ENCODE measurements at regions not wholly inside any gene's neighbourhood (a gene's known extent, or its start where the extent isn't known, plus 50 kb on each side); places are given as distances from the start of the nearest gene placed in this dataset.

- no peak for TF ChIP-seq USF1 (CRISPR knock-in tag; IDR thresholded peaks at IDR 0.05)
Measured at GRCh38 chr1:67955591-67955990, 94.8 kb downstream of the DIRAS3 start (continued).

GRCh38 chr1:67953301-67953700 lies 97.1 kb downstream of the DIRAS3 start:
- Mint-ChIP-seq H3K27me3 (ENCODE audit: low read depth) (no peaks in the 10 kb centered on the region), H3K4me1 (no peaks in the 10 kb centered on the region), H3K4me3 (no peak overlapping the region), H3K27ac (no peak overlapping the region), H3K9me3 (no peaks in the 10 kb centered on the region), H3K36me3 (no peaks in the 10 kb centered on the region)
- CTCF ChIA-PET = no interaction called here
- TF ChIP-seq SP1 (CRISPR knock-in tag; conservative IDR thresholded peaks at IDR 0.05) (no peak), NFYB (CRISPR knock-in tag; conservative IDR thresholded peaks at IDR 0.05; ENCODE audit: low read depth) (no peak), ATF2 (CRISPR knock-in tag; IDR thresholded peaks at IDR 0.05; ENCODE audit: borderline replicate concordance, low read depth) (no peak), NR3C1 (CRISPR knock-in tag; conservative IDR thresholded peaks at IDR 0.05; ENCODE audit: low read depth) (no peak), ZSCAN18 (CRISPR knock-in tag; IDR thresholded peaks at IDR 0.05) (no peak)
- no peak for ATAC-seq
- POLR2A ChIA-PET = no interaction called here
- no peak for DNase-seq (ENCODE audit: low spot score)

GRCh38 chr1:67952071-67952470 lies 98.4 kb downstream of the DIRAS3 start:
- H3K4me1 Mint-ChIP-seq = no peaks in the 10 kb centered on the region
- TF ChIP-seq E2F4 (CRISPR knock-in tag; IDR thresholded peaks at IDR 0.05; ENCODE audit: borderline replicate concordance, low read depth) (no peak), ZNF219 (CRISPR knock-in tag; IDR thresholded peaks at IDR 0.05; ENCODE audit: borderline replicate concordance) (no peak), PRRX2 (CRISPR knock-in tag; IDR thresholded peaks at IDR 0.05) (no peak), ATF1 (CRISPR knock-in tag; IDR thresholded peaks at IDR 0.05) (no peak), ZMAT4 (CRISPR knock-in tag; IDR thresholded peaks at IDR 0.05) (no peak), FOXP1 (CRISPR knock-in tag; IDR thresholded peaks at IDR 0.05; ENCODE audit: borderline replicate concordance) (no peak), MYBL2 (CRISPR knock-in tag; IDR thresholded peaks at IDR 0.05) (no peak)
- no peak overlapping the region for H3K4me3 Mint-ChIP-seq
- no peaks in the 10 kb centered on the region for H3K9me3 Mint-ChIP-seq
- H3K27ac Mint-ChIP-seq = no peak overlapping the region
- no peaks in the 10 kb centered on the region for H3K27me3 Mint-ChIP-seq (ENCODE audit: low read depth)
- DNase-seq (ENCODE audit: low spot score) = no peak
- no peak for ATAC-seq
- no peaks in the 10 kb centered on the region for H3K36me3 Mint-ChIP-seq
- ChIA-PET POLR2A (no interaction called here), CTCF (interaction anchor here (1.0 kb wide), 1 partner anchor 13 kb away, joined by 3 read pairs; no protein-coding TSS in a partner anchor)

- ChIA-PET CTCF (no interaction called here), POLR2A (no interaction called here)
- H3K4me3 Mint-ChIP-seq = no peak overlapping the region
- no peak for TF ChIP-seq ZNF423 (CRISPR knock-in tag; IDR thresholded peaks at IDR 0.05)
- TF ChIP-seq NR3C1 (CRISPR knock-in tag; conservative IDR thresholded peaks at IDR 0.05; ENCODE audit: low read depth) = no peak
- TF ChIP-seq FOXJ3 (CRISPR knock-in tag; IDR thresholded peaks at IDR 0.05; ENCODE audit: borderline replicate concordance) = no peak
- no peak for TF ChIP-seq ZNF263 (CRISPR knock-in tag; IDR thresholded peaks at IDR 0.05; ENCODE audit: low read depth)
- no peak for TF ChIP-seq NFYB (CRISPR knock-in tag; conservative IDR thresholded peaks at IDR 0.05; ENCODE audit: low read depth)
- no peak for TF ChIP-seq FOXP1 (CRISPR knock-in tag; IDR thresholded peaks at IDR 0.05; ENCODE audit: borderline replicate concordance)
- TF ChIP-seq ELF4 (CRISPR knock-in tag; IDR thresholded peaks at IDR 0.05; ENCODE audit: low read depth) = no peak
- no peak for TF ChIP-seq GABPB1 (CRISPR knock-in tag; IDR thresholded peaks at IDR 0.05)
- TF ChIP-seq IRF2 (CRISPR knock-in tag; IDR thresholded peaks at IDR 0.05; ENCODE audit: borderline replicate concordance, low read depth) = no peak
- TF ChIP-seq ESRRA (CRISPR knock-in tag; IDR thresholded peaks at IDR 0.05; ENCODE audit: borderline replicate concordance) = no peak
- no peak for TF ChIP-seq ZNF532 (CRISPR knock-in tag; IDR thresholded peaks at IDR 0.05; ENCODE audit: borderline replicate concordance)
- H3K4me1 Mint-ChIP-seq = no peaks in the 10 kb centered on the region
- H3K9me3 Mint-ChIP-seq = no peaks in the 10 kb centered on the region
- no peaks in the 10 kb centered on the region for H3K27me3 Mint-ChIP-seq (ENCODE audit: low read depth)
- no peak overlapping the region for H3K27ac Mint-ChIP-seq
- DNase-seq (ENCODE audit: low spot score) = no peak
- H3K36me3 Mint-ChIP-seq = no peaks in the 10 kb centered on the region
- no peak for ATAC-seq
Measured at GRCh38 chr1:67951014-67951413, 99.4 kb downstream of the DIRAS3 start.

Measured in WTC11 (cell line).